Stimulated activated CD4-positive, alpha-beta T cell treated with anti-CD3 and anti-CD28 coated beads, Interleukin-2, amount 100 ng/mL, for 24 hours (primary cell): ENCODE measurements at regions not wholly inside any gene's neighbourhood (a gene's known extent, or its start where the extent isn't known, plus 50 kb on each side); places are given as distances from the start of the nearest gene placed in this dataset.
"Not testable (repeated sequence)": the region's sequence is repeated elsewhere in the genome, so short reads cannot be mapped to it uniquely, and the experiment has no call there.

ENCODE experiments used
- DNase-seq, 2 donors: peaks; one replicate each; pipeline ENCODE4 v3.0.0-alpha.2; 2020

GRCh38 chr10:83372646-83373045 is 766.7 kb upstream of the GHITM start:
- no peak for DNase-seq

DNA sequence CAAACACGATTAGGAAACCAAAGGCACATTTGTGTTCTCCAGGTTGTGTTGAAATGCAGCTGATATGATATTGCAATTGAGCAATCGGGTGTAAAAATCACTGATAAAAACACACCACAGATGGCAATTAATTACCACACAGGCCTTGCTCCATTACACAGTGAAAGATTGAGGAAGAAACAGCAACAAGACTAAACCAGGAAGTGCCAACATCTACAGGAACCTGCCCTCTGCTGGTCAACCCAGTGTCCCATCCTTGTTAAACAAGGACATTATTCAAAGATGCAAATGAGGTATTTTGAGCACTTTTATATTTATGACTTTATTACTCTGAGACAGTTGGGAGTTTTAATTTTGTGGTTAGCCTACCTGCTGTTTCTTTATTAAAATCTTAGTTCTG is 765.6 kb upstream of the GHITM start:
- peak in 1 of 2 donors; percentile 1 for DNase-seq

DNA sequence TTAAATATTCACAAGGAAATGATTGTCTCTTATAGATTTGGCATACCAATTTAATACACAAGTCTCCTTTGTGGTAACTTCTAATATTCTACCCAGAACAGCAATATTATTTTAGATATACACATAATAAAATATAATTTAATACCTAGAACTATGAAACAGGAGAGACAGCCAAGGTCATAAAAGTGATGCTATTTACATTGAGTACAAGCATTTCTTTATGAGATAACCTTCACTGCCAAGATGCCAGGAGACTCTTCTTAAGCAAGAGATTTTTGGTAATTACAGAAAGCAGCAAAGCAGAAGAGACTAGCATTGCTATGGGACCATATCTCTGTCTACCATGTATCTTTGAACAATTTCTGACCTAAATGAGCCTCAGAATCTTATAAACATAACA is 764.6 kb upstream of the GHITM start:
- DNase-seq, result no peak

DNA sequence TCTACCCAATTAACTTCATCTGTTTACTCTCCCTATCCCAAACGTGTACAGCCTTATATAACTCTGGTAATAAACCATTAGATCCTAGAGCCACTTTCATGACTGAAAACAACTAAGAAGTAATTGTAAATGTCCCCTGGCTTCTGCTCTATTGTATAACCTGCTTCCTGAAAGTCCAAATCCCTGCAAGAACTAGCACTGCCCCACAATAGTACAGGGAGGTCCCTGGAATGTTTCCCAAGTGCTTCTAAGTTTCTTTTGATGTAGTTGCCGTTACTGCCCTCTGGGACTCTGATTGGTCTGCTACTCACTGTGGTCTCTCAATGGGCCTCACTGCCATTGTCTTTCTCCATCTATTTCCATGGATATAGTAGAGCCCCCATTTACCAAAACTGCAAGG is 764.0 kb upstream of the GHITM start:
- no peak for DNase-seq

GRCh38 chr10:83397806-83398205 is 741.5 kb upstream of the GHITM start:
- no peak for DNase-seq

DNA sequence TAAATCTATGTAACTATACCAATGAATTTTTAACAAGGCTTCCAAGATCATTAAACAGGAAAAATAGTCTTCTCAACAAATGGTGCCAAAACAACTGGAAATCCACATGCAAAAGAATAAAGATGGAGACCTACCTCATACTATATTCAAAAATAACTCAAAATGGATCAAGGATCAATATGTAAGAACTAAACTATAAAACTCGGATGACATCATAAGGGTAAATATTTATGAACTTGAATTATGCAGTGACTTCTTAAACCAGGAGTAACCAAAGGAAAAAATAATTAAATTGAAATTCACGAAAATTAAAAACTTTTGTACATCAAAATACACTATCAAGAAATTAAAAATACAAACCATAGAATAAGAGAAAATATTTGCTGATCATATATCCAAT is 728.7 kb upstream of the GHITM start:
- DNase-seq, result no peak

DNA sequence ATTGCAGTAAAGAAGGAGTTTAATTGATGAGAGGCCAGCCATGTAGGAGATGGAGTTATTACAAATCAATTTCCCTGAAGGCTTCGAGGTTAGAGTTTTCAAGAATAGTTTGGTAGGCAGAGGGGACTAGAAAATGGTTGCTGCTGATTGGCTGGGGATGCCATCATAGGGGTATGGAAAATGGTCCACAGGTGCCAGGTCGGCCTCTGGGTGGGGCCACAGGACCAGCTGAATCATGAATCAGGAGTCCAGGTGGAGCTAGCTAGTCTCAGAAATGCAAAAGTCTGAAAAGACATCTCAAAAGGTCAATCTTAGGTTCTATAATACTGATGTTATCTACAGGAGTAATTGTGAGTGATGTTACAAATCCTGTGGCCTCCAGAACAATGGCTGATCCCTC is 714.0 kb upstream of the GHITM start:
- DNase-seq, result no peak

GRCh38 chr10:83427101-83427500 is 712.2 kb upstream of the GHITM start:
- no peak for DNase-seq

DNA sequence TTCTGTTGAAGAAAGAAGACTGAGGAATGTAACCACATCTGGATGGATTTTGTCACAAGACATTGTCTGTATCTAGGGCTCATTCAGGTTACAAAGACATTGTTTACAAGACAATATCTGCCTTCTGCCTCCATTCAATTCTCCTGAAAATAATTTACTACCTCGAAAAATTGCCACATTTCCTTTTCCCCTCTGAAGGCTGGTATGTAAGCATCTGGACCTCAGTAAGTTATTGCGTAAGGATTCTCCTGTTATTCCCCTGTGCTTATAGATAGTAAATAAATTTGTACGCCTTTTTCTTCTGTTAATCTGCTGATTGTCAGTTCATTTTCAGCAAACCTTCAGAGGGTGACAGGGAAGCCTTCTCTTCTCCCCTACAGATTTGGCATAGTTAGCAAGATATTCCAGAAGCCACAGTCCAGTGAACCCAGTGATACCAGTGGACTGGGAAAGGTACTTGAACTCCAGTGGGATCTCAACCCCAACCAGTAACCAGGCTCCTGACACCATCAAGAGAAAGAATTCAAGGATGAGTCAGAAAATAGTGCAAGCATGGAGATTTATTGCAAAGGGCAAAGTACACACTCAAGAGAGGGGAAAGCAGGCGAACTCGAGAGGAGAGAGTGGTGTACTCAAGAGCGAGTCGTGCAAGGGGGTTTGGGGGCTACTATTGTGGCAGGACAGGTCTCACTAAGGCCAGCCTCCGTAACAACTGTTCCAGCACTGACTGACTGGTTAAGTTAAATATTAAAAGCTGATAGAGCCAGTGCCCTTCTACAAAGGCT is 706.9 kb upstream of the GHITM start:
- DNase-seq, result no peak

DNA sequence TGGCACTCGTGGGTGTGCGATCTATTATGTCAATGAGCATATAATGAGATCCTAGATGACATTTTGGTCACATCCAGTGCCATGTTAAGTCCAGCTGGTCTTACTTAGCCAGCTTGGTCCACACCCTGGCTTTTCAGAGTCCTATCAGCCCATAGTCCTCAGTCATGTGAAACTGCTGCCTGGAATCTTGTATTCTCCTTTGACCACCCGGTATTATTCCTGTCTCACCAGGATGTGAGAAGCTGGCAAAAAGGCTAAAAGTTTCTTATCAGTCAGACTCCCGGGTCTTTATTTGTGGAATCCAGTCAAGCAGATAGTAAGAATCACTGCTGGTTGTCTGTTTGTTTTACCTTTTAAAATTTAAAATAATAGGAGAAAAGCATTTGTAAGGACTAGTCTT is 705.6 kb upstream of the GHITM start:
- no peak for DNase-seq

DNA sequence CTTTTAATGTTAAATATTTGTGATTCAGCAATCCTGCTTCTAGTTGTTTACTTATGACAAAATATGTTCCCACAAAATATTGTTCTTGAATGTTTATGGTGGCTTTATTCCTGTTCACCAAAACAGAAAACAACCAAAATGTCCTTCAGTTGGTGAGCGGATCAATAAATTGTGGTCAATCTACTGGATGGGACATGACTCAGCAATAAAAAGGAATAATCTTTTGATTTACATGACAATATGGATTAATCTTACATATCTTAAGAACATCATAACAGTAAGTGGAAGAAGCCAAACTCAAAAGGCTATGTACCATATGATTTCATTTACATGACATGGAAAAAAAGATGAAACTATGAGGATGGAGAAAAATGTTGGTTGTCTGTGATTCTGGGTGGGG is 691.3 kb upstream of the GHITM start:
- no peak for DNase-seq

- no peak for DNase-seq
Observed at GRCh38 chr10:83458611-83459010, 680.7 kb upstream of the GHITM start.

DNA sequence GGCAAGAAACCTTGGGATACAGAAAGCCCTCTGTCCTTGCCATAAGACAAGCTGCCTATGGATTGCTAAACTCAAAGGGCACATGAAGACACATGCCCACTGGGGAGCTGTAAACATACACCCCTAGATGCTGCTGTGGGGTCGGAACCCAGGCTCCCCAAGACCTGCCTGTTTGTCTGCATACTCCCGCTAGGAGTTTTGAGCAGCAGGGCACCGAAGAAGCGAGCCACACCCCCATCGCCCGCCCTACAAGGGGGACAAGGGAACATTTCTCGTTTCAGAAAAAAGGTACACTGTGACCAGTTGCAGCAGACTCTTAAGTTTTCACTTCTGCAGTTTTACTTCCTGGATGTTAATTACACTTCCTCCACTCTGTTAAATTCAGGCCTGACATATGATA is 680.2 kb upstream of the GHITM start:
- no peak for DNase-seq

DNA sequence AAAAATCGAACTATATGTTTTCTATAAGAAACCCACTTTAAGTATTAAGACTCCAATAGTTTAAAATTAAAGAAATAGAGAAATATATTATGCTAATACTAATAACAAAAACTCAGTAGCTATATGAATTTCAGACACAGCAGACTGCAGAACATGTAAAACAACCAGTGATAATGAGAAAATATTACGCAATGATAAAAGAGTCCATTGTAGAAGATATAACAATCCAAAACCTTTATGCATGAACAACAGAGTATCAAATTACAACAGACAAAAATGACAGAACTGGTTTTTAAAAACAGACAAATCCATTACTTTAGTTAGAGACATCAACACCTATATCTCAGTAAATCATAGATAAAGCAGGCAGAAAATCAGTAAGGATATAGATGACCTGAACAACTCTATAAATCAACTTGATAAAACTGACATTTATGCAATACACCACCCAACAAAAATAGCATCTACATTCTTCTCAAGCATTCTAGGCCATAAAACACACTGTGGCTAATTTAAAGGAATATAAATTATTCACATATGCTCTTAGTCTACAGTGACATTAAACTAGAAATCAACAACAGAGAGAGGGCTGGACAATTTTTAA is 669.5 kb upstream of the GHITM start:
- DNase-seq, result no peak

- DNase-seq, result no peak
Observed at GRCh38 chr10:83476211-83476610, 663.1 kb upstream of the GHITM start.

GRCh38 chr10:83489161-83489560 is 650.1 kb upstream of the GHITM start:
- no peak for DNase-seq

DNA sequence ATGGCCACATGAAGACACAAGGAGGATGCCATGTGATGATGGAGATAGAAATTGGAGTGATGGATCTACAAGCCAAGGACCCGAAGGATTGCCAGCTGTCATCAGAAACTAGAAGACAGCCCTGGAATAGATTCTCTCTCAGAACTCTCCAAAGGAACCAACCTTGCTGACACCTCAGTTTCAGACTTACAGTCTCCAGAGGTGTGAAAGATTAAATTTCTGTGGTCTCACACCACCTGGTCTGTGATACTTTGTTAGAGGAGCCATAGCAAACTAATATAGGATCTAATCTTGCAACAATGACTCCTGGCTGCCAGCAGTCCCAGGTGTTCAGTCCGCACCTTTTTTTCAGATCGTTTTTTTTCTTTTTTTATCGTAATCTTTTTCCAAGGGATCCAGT is 647.3 kb upstream of the GHITM start:
- DNase-seq, result no peak

- DNase-seq, result no peak
Observed at GRCh38 chr10:83512681-83513080, 626.6 kb upstream of the GHITM start.

- no peak for DNase-seq
Observed at GRCh38 chr10:83515001-83515400, 624.3 kb upstream of the GHITM start.

GRCh38 chr10:83516788-83517187 is 622.5 kb upstream of the GHITM start:
- DNase-seq, result no peak

GRCh38 chr10:83517456-83517855 is 621.9 kb upstream of the GHITM start:
- DNase-seq, result no peak

- no peak for DNase-seq
Observed at GRCh38 chr10:83518779-83519178, 620.5 kb upstream of the GHITM start.

DNA sequence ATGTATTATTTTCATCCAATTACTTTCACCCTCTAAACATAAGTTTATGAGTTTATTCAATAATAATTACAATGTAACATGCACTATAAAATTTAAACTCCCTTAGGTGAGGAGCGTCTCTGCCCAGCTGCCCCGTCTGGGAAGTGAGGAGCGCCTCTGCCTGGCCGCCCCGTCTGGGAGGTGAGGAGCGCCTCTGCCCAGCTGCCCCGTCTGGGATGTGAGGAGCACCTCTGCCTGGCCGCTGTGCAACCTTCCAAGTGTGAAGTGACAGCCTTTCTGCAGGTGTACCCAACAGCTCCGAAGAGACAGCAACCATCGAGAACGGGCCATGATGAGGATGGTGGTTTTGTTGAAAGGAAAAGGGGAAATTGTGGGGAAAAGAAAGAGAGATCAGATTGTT is 618.9 kb upstream of the GHITM start:
- DNase-seq, result not testable (repeated sequence)

DNA sequence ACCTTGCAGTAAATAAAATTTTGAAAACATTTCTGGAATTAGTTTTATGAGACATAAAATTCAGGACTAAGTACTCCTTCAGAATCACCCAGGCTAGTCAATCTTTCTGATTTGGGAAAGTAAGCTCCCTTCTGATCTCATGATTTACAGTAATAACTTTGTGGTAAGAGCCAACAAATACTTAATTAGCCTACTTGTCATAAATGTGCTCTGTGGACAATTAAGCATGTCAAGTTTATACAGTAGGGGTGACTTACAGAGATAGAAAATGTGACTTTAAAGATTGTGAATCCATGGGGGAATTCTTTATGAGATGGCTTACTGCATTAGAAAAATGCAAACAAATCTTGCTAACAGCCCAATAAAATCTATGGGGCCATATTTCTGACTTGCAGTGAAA is 616.9 kb upstream of the GHITM start:
- DNase-seq, result no peak

GRCh38 chr10:83522881-83523386 is 616.4 kb upstream of the GHITM start:
- DNase-seq, result no peak
